Fibroblast of pulmonary artery (primary cell): ENCODE measurements at regions not wholly inside any gene's neighbourhood (a gene's known extent, or its start where the extent isn't known, plus 50 kb on each side); places are given as distances from the start of the nearest gene placed in this dataset.

ENCODE experiments used
- DNase-seq: peaks from one replicate; pipeline ENCODE4 v3.0.0-alpha.2; 2010; ENCODE audit warnings: low read depth
- H3K4me3 ChIP-seq: replicated peaks from 2 replicates; pipeline ENCODE4 v1.5.1; 2011; ENCODE audit warnings: low read depth, mild to moderate bottlenecking, control low read depth, low read length, moderate library complexity
- TF ChIP-seq, protein P1 (sequence below): IDR thresholded peaks from 2 replicates; pipeline ENCODE4 v1.5.1; 2011; ENCODE audit warnings: mild to moderate bottlenecking, control low read depth, low read length, inconsistent platforms; ENCODE audit errors: missing control alignments

DNA sequence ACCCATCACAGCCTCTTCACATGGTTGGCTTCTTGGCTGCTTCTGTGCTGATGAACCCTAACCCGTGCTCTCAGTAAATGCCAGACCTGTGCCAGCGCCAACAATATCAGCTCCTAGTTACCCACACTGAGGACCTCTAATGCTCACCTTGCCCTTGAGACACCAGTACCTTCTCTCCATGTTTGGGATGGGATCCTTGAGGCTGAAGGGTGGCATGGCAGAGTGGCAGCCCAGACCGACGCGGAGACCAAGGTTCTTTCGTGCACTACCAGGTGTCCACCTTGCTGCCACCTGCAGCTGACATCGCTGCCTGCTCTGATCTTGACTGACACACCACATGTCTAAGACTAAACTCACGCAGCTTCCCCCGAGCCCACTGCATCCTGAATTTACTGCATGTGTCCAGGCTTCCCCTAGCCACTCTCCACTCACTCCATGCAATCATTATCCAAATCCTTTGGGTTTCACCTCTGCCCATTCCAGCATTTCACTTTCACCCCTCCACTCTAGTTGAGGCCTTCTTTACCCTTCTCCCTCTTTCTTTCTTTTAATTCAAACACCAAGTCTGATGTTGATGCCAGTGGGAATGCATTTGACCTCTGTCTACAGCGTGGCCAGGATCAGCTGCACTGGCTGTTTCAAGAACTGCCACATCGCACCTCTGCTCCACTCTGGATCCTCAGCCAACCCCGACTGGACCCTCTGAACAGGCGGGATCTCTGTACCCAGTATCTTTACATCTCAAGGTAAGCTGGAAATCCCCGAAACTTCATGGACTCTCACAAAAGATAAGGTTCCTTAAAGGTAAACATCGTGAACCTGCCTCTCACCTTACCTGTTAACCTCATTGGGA lies 294.9 kb downstream of the GLRX3 start:
- TF ChIP-seq, protein P1, sequence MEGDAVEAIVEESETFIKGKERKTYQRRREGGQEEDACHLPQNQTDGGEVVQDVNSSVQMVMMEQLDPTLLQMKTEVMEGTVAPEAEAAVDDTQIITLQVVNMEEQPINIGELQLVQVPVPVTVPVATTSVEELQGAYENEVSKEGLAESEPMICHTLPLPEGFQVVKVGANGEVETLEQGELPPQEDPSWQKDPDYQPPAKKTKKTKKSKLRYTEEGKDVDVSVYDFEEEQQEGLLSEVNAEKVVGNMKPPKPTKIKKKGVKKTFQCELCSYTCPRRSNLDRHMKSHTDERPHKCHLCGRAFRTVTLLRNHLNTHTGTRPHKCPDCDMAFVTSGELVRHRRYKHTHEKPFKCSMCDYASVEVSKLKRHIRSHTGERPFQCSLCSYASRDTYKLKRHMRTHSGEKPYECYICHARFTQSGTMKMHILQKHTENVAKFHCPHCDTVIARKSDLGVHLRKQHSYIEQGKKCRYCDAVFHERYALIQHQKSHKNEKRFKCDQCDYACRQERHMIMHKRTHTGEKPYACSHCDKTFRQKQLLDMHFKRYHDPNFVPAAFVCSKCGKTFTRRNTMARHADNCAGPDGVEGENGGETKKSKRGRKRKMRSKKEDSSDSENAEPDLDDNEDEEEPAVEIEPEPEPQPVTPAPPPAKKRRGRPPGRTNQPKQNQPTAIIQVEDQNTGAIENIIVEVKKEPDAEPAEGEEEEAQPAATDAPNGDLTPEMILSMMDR = no peak
- DNase-seq = no peak

GRCh38 chr10:130432271-130432670 lies 296.1 kb downstream of the GLRX3 start:
- no peak for DNase-seq
- H3K4me3 ChIP-seq = no peak overlapping the region
- TF ChIP-seq, protein P1 = no peak

More for the DNA sequence above, 294.9 kb downstream of the GLRX3 start:
- H3K4me3 ChIP-seq = no peak overlapping the region

GRCh38 chr10:130432850-130433249 lies 296.7 kb downstream of the GLRX3 start:
- no peak overlapping the region for H3K4me3 ChIP-seq
- TF ChIP-seq, protein P1 = no peak

GRCh38 chr10:130434446-130435385 lies 298.5 kb downstream of the GLRX3 start:
- no peak for DNase-seq
- TF ChIP-seq, protein P1 = no peak
- H3K4me3 ChIP-seq = no peak overlapping the region

More at GRCh38 chr10:130432850-130433249, 296.7 kb downstream of the GLRX3 start:
- no peak for DNase-seq

DNA sequence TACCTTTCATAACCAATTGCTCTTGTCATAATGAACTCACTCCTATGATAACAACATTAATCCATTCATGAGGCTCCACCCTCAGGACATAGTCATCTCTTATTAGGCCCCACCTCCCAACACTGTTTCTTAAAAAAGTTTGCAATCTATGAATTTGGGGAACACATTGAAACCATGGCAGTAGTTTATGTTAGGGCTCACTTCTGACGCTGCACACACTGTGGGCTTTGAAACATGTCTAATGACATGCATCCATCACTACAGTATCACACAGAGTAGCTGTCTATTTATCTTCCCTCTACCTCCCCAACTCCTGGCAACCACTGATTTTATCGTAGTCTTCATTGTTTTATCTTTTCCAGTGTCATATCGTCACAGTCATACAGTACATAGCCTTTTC lies 299.8 kb downstream of the GLRX3 start:
- no peak overlapping the region for H3K4me3 ChIP-seq
- TF ChIP-seq, protein P1 = no peak
- no peak for DNase-seq

DNA sequence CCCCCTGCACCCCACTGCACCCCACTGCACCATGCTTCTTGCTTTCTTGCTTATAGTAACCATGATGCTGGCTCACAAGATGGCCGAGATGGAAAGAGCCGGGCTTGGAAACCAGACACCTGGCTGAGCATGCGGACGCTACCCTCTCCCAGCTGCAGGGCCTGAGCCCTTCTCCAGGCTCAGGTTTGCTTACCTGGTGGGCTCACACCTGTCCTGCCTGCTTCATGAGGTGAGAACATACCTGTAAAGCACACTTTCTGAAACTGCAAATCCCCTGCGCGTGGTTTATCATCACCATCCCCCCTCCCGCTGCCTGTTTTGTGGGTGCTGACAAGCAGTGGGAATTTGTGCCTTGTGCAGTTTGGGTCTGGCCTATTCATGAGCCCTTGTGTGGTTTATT lies 302.7 kb downstream of the GLRX3 start:
- no peak for DNase-seq
- TF ChIP-seq, protein P1 = no peak
- H3K4me3 ChIP-seq = no peak overlapping the region
